Cardiac septum (tissue), 1 donor: ENCODE measurements at regions not wholly inside any gene's neighbourhood (a gene's known extent, or its start where the extent isn't known, plus 50 kb on each side); places are given as distances from the start of the nearest gene placed in this dataset.

ENCODE experiments used
- DNase-seq: peaks from one replicate; pipeline ENCODE4 v3.0.0-alpha.2; 2020; ENCODE audit warnings: low spot score
- intact Hi-C: fragments of 100-400 bp; cut with DNase I; formaldehyde crosslinking; loops from one replicate; pipeline ENCODE4 v1.14.0; 2022
- donor health status: DM: no; HTN: no; CAD: no.

DNA sequence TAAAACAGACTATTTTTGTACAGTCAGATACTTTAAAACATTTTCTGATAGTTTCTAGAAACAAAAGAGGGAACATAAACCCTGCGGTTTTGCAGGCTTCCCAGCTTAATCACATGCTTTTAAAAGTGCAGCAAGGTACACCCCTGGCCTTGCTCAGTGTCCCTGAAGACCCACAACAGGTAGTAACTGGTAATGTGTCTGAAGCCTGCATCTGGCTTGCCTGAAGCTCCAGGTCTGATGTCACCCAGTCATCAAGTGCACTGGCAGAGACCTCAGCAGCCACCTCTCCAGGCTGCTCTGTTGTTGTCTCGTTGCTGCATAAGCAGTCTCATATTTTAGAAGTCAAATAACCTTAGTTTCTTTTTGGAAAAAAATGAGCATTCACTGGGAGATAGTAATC is 376.1 kb upstream of the MTPN start:
- no peak for DNase-seq
- intact Hi-C loops = no loop called here

- intact Hi-C loops = loop anchor here (10.0 kb wide), 1 partner anchor 314 kb away; no protein-coding TSS in a partner anchor
- peak; percentile 75 for DNase-seq
Observed at GRCh38 chr7:136348542-136349192, 371.5 kb upstream of the MTPN start.

GRCh38 chr7:136348142-136348541 is 371.0 kb upstream of the MTPN start:
- intact Hi-C loops = loop anchor here (10.0 kb wide), 1 partner anchor 313 kb away; no protein-coding TSS in a partner anchor
- DNase-seq = no peak

DNA sequence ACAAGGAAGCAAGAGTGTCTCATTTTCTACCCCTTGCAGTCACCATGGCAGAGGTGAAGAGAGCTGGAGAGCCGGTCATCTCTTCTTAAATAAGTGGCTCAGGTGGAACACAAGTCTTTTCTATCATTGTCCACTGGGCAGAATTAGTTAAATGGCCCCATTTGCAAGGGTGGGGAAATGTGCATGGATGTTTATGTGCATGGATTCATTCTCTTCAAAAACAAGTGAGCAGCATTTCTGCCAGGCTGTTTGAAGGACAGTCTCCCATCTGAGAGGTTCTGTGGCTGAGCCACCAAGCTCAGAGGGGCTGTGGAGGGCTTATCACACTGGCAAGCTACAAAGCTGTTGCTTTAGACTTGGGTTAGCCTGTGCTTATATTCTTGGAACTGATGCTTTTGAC is 370.3 kb upstream of the MTPN start:
- intact Hi-C loops = loop anchor here (10.0 kb wide), 1 partner anchor 313 kb away; no protein-coding TSS in a partner anchor
- no peak for DNase-seq

DNA sequence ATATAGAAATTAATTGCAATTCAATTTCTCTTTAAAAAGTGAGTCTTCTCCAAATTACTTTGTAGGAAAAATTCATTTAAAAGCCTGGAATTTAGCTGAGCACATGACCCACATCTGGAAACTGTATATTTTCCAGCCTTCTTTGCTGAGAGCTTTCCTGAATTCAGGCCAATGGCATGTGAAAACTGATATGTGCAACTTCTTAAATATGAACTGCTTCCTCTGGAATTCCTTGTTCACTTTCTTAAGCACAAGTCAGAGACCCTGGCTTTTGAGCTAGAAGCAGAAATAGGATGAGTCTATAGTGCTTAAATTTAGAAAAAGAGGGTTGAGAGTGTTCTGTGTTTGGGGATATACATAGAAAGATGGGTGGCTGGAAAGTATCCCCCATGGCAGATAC is 365.1 kb upstream of the MTPN start:
- intact Hi-C loops = loop anchor here (10.0 kb wide), 1 partner anchor 307 kb away; no protein-coding TSS in a partner anchor
- DNase-seq = no peak

DNA sequence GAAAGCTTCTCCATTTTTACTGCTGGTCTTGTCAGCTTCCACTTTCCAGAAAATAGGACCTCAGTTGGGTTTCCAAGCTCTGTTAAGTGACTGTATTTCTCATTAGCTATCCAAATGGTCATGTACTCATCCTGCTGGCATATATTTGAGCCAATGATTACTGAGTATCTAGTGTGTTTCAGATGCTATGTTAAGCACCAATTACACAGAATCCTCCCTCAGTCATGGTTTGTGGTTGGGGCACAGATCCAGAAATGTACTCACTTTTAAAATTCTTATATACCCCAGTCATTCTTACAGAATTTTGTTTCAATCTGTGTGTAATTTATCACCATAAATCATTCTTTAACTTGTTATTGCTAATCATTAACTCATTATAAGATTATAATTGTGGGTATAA is 362.3 kb upstream of the MTPN start:
- DNase-seq = no peak
- intact Hi-C loops = no loop called here

DNA sequence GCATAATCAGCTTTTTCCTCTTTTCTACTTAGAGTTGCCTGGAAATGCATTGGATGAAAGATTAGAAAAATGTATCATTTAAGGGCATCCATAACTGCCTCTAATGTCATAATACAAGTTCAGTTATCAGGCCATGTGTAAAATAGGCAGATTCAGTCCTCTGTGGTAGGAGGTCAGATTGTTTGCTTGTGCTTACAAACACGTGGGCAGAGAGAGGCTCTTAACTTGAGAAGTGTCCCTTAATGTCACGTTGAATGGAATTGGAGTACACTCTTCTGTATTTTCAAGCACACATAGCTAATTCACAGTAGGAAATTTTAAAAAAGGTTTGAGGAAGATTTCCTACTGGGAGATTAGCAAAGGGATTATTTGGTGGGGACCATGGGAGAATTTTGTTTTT is 359.8 kb upstream of the MTPN start:
- intact Hi-C loops = no loop called here
- no peak for DNase-seq

DNA sequence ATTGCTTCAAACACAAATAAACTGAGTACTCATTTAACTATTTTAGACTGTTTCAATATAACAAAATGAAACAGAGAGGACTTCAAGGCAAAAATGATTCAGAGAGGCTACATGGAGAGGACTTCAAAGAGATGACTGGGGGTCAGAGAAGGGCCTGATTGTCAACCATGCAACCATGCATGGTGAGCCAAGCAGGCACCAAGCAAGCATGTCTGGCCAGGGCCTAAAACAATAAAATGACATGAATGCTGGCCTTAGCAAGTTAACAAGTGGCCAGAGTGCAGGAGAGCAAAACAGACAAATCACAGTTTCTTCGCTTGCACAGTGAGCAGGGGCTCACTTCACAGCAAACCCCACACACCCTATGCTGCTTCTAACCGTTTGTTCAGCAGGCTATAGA is 356.5 kb upstream of the MTPN start:
- DNase-seq = no peak
- intact Hi-C loops = no loop called here

- no peak for DNase-seq
- intact Hi-C loops = no loop called here
Observed at GRCh38 chr7:136326045-136326609, 349.0 kb upstream of the MTPN start.

GRCh38 chr7:136325578-136325977 is 348.4 kb upstream of the MTPN start:
- no peak for DNase-seq
- intact Hi-C loops = no loop called here

DNA sequence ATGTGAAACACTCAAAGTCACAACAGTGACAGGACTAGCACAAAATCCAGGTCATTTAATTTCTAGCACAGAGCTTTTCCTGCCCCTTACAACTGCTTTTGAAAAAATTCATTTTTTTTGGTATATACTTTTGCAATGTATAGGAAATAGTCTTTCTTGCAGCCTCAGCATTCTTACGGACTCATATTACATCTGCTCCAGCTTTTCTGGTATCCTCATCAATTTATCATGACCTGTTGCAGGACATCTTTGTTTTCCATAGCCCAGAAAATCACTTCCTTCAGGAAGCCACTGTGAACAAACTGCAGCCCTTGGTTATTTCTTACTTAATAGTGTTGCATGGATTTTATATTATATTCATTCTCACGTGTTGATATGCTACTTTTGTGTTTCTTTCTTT is 347.9 kb upstream of the MTPN start:
- DNase-seq = no peak
- intact Hi-C loops = no loop called here

- DNase-seq = no peak
- intact Hi-C loops = no loop called here
Observed at GRCh38 chr7:136324073-136324704, 347.0 kb upstream of the MTPN start.

- DNase-seq = no peak
- intact Hi-C loops = no loop called here
Observed at GRCh38 chr7:136312592-136312991, 335.4 kb upstream of the MTPN start.

DNA sequence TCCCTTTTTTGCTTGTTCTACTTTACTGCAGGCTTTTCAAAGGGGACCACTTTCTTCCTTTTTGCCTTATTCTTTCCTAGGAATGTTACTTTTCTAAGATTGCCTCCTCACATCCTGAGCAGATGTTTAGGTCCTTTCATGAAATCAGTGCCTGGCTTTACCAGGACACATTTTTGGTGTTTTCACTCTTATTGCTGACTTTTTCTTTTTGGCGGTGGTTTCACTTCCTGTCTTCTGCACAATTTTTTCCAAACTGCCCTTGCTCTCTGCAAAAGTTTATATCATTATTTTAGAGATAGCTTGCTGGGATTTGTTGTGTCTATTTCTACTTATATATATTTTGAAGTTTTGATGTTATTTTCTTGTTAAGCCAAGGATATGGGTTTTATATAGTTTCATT is 332.2 kb upstream of the MTPN start:
- no peak for DNase-seq
- intact Hi-C loops = no loop called here

- intact Hi-C loops = no loop called here
- no peak for DNase-seq
Observed at GRCh38 chr7:136308230-136308629, 331.1 kb upstream of the MTPN start.

- intact Hi-C loops = no loop called here
- no peak for DNase-seq
Observed at GRCh38 chr7:136303162-136303561, 326.0 kb upstream of the MTPN start.

- DNase-seq = no peak
- intact Hi-C loops = no loop called here
Observed at GRCh38 chr7:136302049-136302448, 324.9 kb upstream of the MTPN start.

DNA sequence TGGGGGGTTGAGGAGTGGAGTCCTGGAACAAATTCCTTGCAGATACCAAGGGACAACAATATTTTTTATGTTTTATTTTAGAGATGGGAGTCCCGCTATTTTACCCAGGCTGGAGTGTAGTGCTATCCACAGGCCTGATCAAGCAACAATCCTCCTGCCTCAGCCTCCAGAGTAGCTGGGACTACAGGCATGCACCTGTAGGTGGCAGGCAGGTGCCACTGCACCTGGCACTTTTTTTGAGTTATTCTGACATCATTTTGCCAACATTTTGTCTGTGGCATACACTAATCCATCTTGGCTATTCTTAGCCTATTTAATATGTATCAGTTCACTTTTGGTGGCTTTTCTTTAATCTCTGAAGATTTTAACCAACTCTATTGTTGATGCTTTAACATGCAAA is 317.8 kb upstream of the MTPN start:
- intact Hi-C loops = no loop called here
- no peak for DNase-seq

DNA sequence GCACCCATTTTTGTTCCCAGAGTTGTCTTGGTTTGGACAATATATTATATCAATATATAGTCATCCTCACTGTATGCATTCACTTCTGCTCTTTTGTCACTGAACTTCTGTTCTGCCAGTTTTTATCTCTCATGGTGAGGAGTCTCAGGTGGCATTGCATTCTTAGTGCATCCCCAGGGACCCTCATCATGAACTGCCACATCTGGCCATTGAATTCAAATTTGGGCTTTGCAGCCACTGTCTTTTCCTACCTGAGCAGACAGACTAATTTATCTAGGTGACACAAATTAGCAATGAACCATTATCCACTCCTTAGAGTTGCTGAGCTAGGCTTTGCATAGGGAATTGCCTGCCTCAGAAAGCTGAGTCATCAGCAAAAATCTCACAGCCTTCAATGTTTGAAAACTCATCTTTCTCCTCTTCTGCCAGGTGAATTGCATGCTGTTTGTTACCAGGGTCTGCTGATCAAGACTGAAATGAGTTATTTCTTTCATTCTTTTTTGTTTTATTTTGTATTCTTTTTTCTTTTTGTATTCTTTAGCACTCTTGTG is 316.8 kb upstream of the MTPN start:
- intact Hi-C loops = no loop called here

GRCh38 chr7:136293272-136293671 is 316.1 kb upstream of the MTPN start:
- intact Hi-C loops = no loop called here
- DNase-seq = no peak

More for the DNA sequence above, 316.8 kb upstream of the MTPN start:
- no peak for DNase-seq

DNA sequence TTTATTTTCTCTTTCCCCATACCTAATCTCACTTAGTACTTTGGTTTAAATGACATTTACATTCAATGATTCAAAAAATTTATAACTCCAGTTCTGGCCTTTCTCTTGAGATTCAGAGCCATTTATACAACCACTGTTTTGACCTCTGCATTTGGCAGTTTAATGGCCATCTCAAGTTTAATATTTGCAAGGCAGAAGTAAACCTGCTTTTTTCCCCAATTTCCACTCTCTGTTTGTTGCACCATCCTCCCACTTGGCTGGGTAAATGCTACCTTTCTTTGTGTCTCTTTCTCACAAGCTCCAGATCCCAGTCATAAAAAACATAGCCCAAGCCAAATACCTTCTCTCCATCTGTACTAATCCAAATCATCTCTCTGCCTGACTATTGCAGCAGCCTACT is 315.2 kb upstream of the MTPN start:
- intact Hi-C loops = no loop called here
- no peak for DNase-seq
